Endothelial cell of umbilical vein (primary cell): ENCODE measurements at regions not wholly inside any gene's neighbourhood (a gene's known extent, or its start where the extent isn't known, plus 50 kb on each side); places are given as distances from the start of the nearest gene placed in this dataset.

Experiments used
- BruUV-seq: library from RNA; stranded (reverse); fragments of 400-500 nt; replicated peaks from 2 replicates; lab custom pipeline; 2021; lab: Mats Ljungman, UMichigan
- CTCF ChIA-PET: fragments of 300-600, 350-600 bp; sonication (Branson Sonifier 250); formaldehyde crosslinking; loops from one replicate; lab custom pipeline; 2021; ENCODE audit warnings: antibody characterized with exemption, inconsistent platforms; lab: Charles Lee
- POLR2A ChIA-PET: fragments of 300-600, 350-600 bp; sonication (Branson Sonifier 250); formaldehyde crosslinking; loops from one replicate; lab custom pipeline; 2021; ENCODE audit warnings: antibody characterized with exemption, inconsistent platforms; lab: Charles Lee
- DNase-seq: peaks from one replicate; pipeline ENCODE4 v3.0.0-alpha.2; 2011; ENCODE audit warnings: low read depth, low spot score
- FAIRE-seq: peaks from 2 replicates; lab custom pipeline; 2011; peaks lifted over from hg19 to GRCh38; lab: Jason Lieb, UNC
- H2AFZ ChIP-seq: 2 replicates; pipeline ENCODE4 v1.6.0; 2012; ENCODE audit warnings: low read depth, low read length, control low read depth, inconsistent platforms
- H3K27ac ChIP-seq: 2 replicates; pipeline ENCODE4 v1.5.1; 2011; ENCODE audit warnings: low read depth, mild to moderate bottlenecking, control low read depth, low read length, moderate library complexity; ENCODE audit not compliant: insufficient read depth
- H3K27me3 ChIP-seq, 2 experiments: 2 replicates each; pipeline versions ENCODE4 v1.6.0 to v1.6.1; 2011; ENCODE audit warnings: low read length in 2 of 2, mixed read lengths in 1 of 2; ENCODE audit not compliant: control insufficient read depth in 2 of 2, insufficient read depth in 2 of 2
- H3K36me3 ChIP-seq, 2 experiments: 2 replicates in 1 of 2; 3 replicates in 1 of 2; pipeline ENCODE4 v1.5.1; 2011; ENCODE audit warnings: low read length in 2 of 2, mild to moderate bottlenecking in 1 of 2, moderate library complexity in 1 of 2; ENCODE audit not compliant: control insufficient read depth in 2 of 2, insufficient read depth in 2 of 2; ENCODE audit errors: extremely low read depth in 1 of 2
- H3K4me1 ChIP-seq: 3 replicates; pipeline ENCODE4 v1.5.1; 2011; ENCODE audit warnings: mild to moderate bottlenecking, low read length; ENCODE audit not compliant: control insufficient read depth, insufficient read depth; ENCODE audit errors: extremely low read depth
- H3K4me2 ChIP-seq: 2 replicates; pipeline ENCODE4 v1.6.1; 2011; ENCODE audit warnings: low read length, control low read depth, mixed read lengths; ENCODE audit not compliant: insufficient read depth
- H3K4me3 ChIP-seq, 3 experiments: fragments of 200-600 bp in 1 of 3; sonication (generic), shearing (Covaris generic) in 1 of 3; replicated peaks in 1 of 3; 2 replicates each; pipeline ENCODE4 v1.5.1; 2011 to 2016; ENCODE audit warnings: control low read depth in 3 of 3, low read length in 3 of 3, mild to moderate bottlenecking in 2 of 3, inconsistent platforms in 1 of 3, low read depth in 1 of 3, moderate library complexity in 1 of 3; ENCODE audit not compliant: insufficient read depth in 1 of 3
- H3K79me2 ChIP-seq: 2 replicates; pipeline ENCODE4 v1.6.0; 2012; ENCODE audit warnings: low read length, inconsistent platforms; ENCODE audit not compliant: control insufficient read depth, insufficient read depth
- H3K9ac ChIP-seq: replicated peaks from 2 replicates; pipeline ENCODE3; 2011; ENCODE audit warnings: low read length, control low read depth; ENCODE audit not compliant: insufficient read depth; ENCODE audit errors: extremely low read depth
- H3K9me1 ChIP-seq: replicated peaks from 3 replicates; pipeline ENCODE4 v1.6.0; 2011; ENCODE audit warnings: mild to moderate bottlenecking, low read length; ENCODE audit not compliant: control insufficient read depth, insufficient read depth; ENCODE audit errors: extremely low read depth
- H3K9me3 ChIP-seq: replicated peaks from 2 replicates; pipeline ENCODE4 v1.5.1; 2012; ENCODE audit warnings: low read length, inconsistent platforms; ENCODE audit not compliant: control insufficient read depth, insufficient read depth
- H4K20me1 ChIP-seq: replicated peaks from 2 replicates; pipeline ENCODE3; 2011; ENCODE audit warnings: mild to moderate bottlenecking, low read length; ENCODE audit not compliant: control insufficient read depth, insufficient read depth; ENCODE audit errors: extremely low read depth
- CTCF ChIP-seq, 2 donors: IDR thresholded peaks; 1 replicate in 1 of 2; 2 replicates in 1 of 2; pipeline ENCODE4 v1.5.1; 2011; ENCODE audit warnings: low read length in 2 of 2, mild to moderate bottlenecking in 2 of 2, moderate library complexity in 2 of 2, control low read depth in 1 of 2, inconsistent platforms in 1 of 2, low read depth in 1 of 2; ENCODE audit not compliant: insufficient read depth in 1 of 2; ENCODE audit errors: extremely low read depth in 1 of 2
- EZH2 ChIP-seq: IDR thresholded peaks from 2 replicates; pipeline ENCODE4 v1.6.1; 2012; ENCODE audit warnings: borderline replicate concordance, low read depth, mild to moderate bottlenecking, moderate library complexity, low read length, inconsistent platforms; ENCODE audit not compliant: severe bottlenecking
- FOS ChIP-seq: IDR thresholded peaks from 2 replicates; pipeline ENCODE4 v1.6.1; 2011; ENCODE audit warnings: mild to moderate bottlenecking, low read length, moderate library complexity, borderline replicate concordance; ENCODE audit not compliant: insufficient read depth
- JUN ChIP-seq: IDR thresholded peaks from 2 replicates; pipeline ENCODE4 v1.6.1; 2011; ENCODE audit warnings: borderline replicate concordance, low read depth; ENCODE audit not compliant: insufficient read length, insufficient read depth
- MAX ChIP-seq: IDR thresholded peaks from 2 replicates; pipeline ENCODE4 v1.6.1; 2011; ENCODE audit not compliant: insufficient read depth, insufficient read length
- MYC ChIP-seq: IDR thresholded peaks from one replicate; pipeline ENCODE4 v1.6.1; 2011; ENCODE audit warnings: mild to moderate bottlenecking, low read depth, low read length
- POLR2A ChIP-seq: IDR thresholded peaks from 2 replicates; pipeline ENCODE4 v1.6.1; 2012; ENCODE audit warnings: low read depth, mild to moderate bottlenecking, control low read depth, low read length
- POLR2AphosphoS5 ChIP-seq: IDR thresholded peaks from 2 replicates; pipeline ENCODE4 v1.6.1; 2012; ENCODE audit warnings: low read depth, mild to moderate bottlenecking, control low read depth, low read length, moderate library complexity; ENCODE audit not compliant: insufficient read depth
- dilution Hi-C: fragments of 300-500 bp; cut with MboI; formaldehyde crosslinking; loops from one replicate; pipeline ENCODE4 v1.15.0; 2019; ENCODE audit warnings: low sequenced_read_pairs; ENCODE audit not compliant: extremely low pct_ligation_motif_present
- intact Hi-C: fragments of 100-400 bp; cut with micrococcal nuclease; formaldehyde crosslinking; loops from one replicate; pipeline ENCODE4 v1.10.0; 2022

GRCh38 chr15:85318732-85319076 is 61.7 kb upstream of the AKAP13 start:
- intact Hi-C loops, result loop anchor here (1.0 kb wide), 1 partner anchor 95 kb away; no protein-coding TSS in a partner anchor
- BruUV-seq, result no TSS peak

GRCh38 chr15:85324202-85324601 is 56.2 kb upstream of the AKAP13 start:
- Histone ChIP-seq H3K4me1 (no peaks in the 10 kb centered on the region), H3K4me3 (no peak overlapping the region), H3K4me2 (no peak overlapping the region), H4K20me1 (no peaks in the 10 kb centered on the region), H3K79me2 (no peaks in the 10 kb centered on the region), H3K9me3 (no peaks in the 10 kb centered on the region), H3K27me3 (no peaks in the 10 kb centered on the region), H3K9me1 (no peaks in the 10 kb centered on the region), H2AFZ (no peak overlapping the region), H3K27ac (no peak overlapping the region), H3K36me3 (no peaks in the 10 kb centered on the region), H3K9ac (no peak overlapping the region)
- DNase-seq (no peak), FAIRE-seq (no peak)
- intact Hi-C loops, result no loop called here
- BruUV-seq, result no TSS peak
- CTCF ChIA-PET, result no interaction called here
- dilution Hi-C loops, result no loop called here
- TF ChIP-seq FOS (no peak), POLR2AphosphoS5 (no peak), JUN (no peak), EZH2 (no peak), MYC (no peak), POLR2A (no peak), MAX (no peak), CTCF (IDR thresholded peaks at IDR 0.05; ENCODE audit: extremely low read depth in 1 of 2, insufficient read depth in 1 of 2, low read depth in 1 of 2, low read length in 2 of 2) (no peak)
- POLR2A ChIA-PET, result no interaction called here

More at GRCh38 chr15:85318732-85319076, 61.7 kb upstream of the AKAP13 start:
- Histone ChIP-seq H3K9me1 (no peaks in the 10 kb centered on the region), H3K27ac (no peak overlapping the region), H3K4me3 (no peak overlapping the region), H3K4me2 (peak overlapping the region; percentile 3), H2AFZ (no peak overlapping the region), H3K9ac (no peak overlapping the region), H3K27me3 (no peaks in the 10 kb centered on the region), H3K9me3 (no peaks in the 10 kb centered on the region), H3K79me2 (no peaks in the 10 kb centered on the region), H4K20me1 (no peaks in the 10 kb centered on the region), H3K36me3 (no peaks in the 10 kb centered on the region), H3K4me1 (peaks cover 15% of the 10 kb centered on the region)
- dilution Hi-C loops, result no loop called here
- no peak for TF ChIP-seq MYC
- POLR2A ChIA-PET, result interaction anchor here (1.1 kb wide), 1 partner anchor 63 kb away, joined by 6 read pairs; the partner anchor contains the start of gene AKAP13
- CTCF ChIA-PET, result interaction anchor here (1.2 to 2.2 kb wide), 11 partner anchors 12 to 240 kb away, joined by 3 to 12 read pairs (median 6); partner anchors contain the start of gene AKAP13
- no peak for DNase-seq
- FAIRE-seq, result no peak
